K562 (cell line): ENCODE measurements at regions not wholly inside any gene's neighbourhood (a gene's known extent, or its start where the extent isn't known, plus 50 kb on each side); places are given as distances from the start of the nearest gene placed in this dataset.

Source experiments
- ATAC-seq: fragments of 200-7000 bp; cut with Tn5 transposase; 3 replicates; pipeline ENCODE4 v1.9.1; 2020; ENCODE audit warnings: moderate library complexity
- BruUV-seq: library from RNA; stranded (reverse); fragments of 400-500 nt; replicated peaks from 2 replicates; lab custom pipeline; 2021; lab: Mats Ljungman, UMichigan
- CTCF ChIA-PET: fragments of 300-600 bp; formaldehyde crosslinking; extraction: SDS; loops from one replicate; lab custom pipeline; 2021; ENCODE audit warnings: low intra/inter-chr PET ratio; lab: Yijun Ruan, JAX
- POLR2A ChIA-PET: fragments of 300-600, 350-650 bp; sonication (Branson Sonifier 250); formaldehyde crosslinking; extraction: SDS; loops from one replicate; lab custom pipeline; 2021; ENCODE audit warnings: antibody characterized with exemption, inconsistent platforms; lab: Yijun Ruan, JAX
- DNase-seq, 4 experiments: peaks; one replicate each; pipeline versions ENCODE4 v3.0.0 to v3.0.0-alpha.2; 2011 to 2018; ENCODE audit warnings: low spot score in 3 of 4, mixed read lengths in 3 of 4; ENCODE audit errors: extremely low read depth in 1 of 4
- FAIRE-seq: peaks from 2 replicates; lab custom pipeline; 2011; peaks lifted over from hg19 to GRCh38; lab: Jason Lieb, UNC
- H2AFZ ChIP-seq: 2 replicates; pipeline ENCODE4 v1.6.0; 2011; ENCODE audit warnings: low read depth, low read length, control low read depth, inconsistent platforms
- H3K27ac ChIP-seq: fragments of 200-600 bp; 3 replicates; pipeline ENCODE4 v1.8.0; 2011; ENCODE audit warnings: low read depth, mild to moderate bottlenecking, control low read depth, inconsistent platforms, low read length, moderate library complexity, mixed read lengths; ENCODE audit errors: extremely low read depth
- H3K27me3 ChIP-seq, 2 experiments: fragments of 300-600 bp in 1 of 2; 2 replicates in 1 of 2; 3 replicates in 1 of 2; pipeline versions ENCODE4 v1.6.0 to v1.8.0; 2011; ENCODE audit warnings: inconsistent platforms in 2 of 2, low read length in 2 of 2, mild to moderate bottlenecking in 1 of 2, mixed read lengths in 1 of 2, moderate library complexity in 1 of 2; ENCODE audit not compliant: control insufficient read depth in 2 of 2, insufficient read depth in 2 of 2
- H3K36me3 ChIP-seq: fragments of 300-600 bp; 3 replicates; pipeline ENCODE4 v1.8.0; 2011; ENCODE audit warnings: mild to moderate bottlenecking, low read length, inconsistent platforms; ENCODE audit not compliant: control insufficient read depth, insufficient read depth
- H3K4me1 ChIP-seq, 2 experiments: fragments of 200-600 bp in 1 of 2; replicated peaks in 1 of 2; 2 replicates in 1 of 2; 3 replicates in 1 of 2; pipeline versions ENCODE4 v1.5.1 to v1.8.0; 2011; ENCODE audit warnings: inconsistent platforms in 2 of 2, low read length in 2 of 2, mild to moderate bottlenecking in 1 of 2, mixed read lengths in 1 of 2, moderate library complexity in 1 of 2; ENCODE audit not compliant: control insufficient read depth in 2 of 2, insufficient read depth in 2 of 2
- H3K4me2 ChIP-seq: 2 replicates; pipeline ENCODE4 v1.6.1; 2011; ENCODE audit warnings: low read length, control low read depth, inconsistent platforms, mixed read lengths; ENCODE audit not compliant: insufficient read depth
- H3K4me3 ChIP-seq: fragments of 200-600 bp; sonication (generic), shearing (Covaris generic); 2 replicates; pipeline ENCODE4 v1.5.1; 2016; ENCODE audit warnings: control low read depth, inconsistent platforms
- H3K79me2 ChIP-seq: fragments of 200-600 bp; 3 replicates; pipeline ENCODE4 v1.8.0; 2011; ENCODE audit warnings: low read length, inconsistent platforms; ENCODE audit not compliant: control insufficient read depth, insufficient read depth
- H3K9ac ChIP-seq, 2 experiments: 2 replicates each; pipeline versions ENCODE4 v1.6.0 to v1.6.1; 2011; ENCODE audit warnings: low read depth in 2 of 2, low read length in 2 of 2, control low read depth in 1 of 2, inconsistent platforms in 1 of 2, mild to moderate bottlenecking in 1 of 2, mixed read lengths in 1 of 2; ENCODE audit not compliant: insufficient read depth in 1 of 2
- H3K9me1 ChIP-seq: one replicate; pipeline ENCODE4 v1.6.0; 2011; ENCODE audit warnings: inconsistent platforms, mild to moderate bottlenecking, low read length, moderate library complexity; ENCODE audit not compliant: control insufficient read depth, insufficient read depth
- H3K9me3 ChIP-seq: replicated peaks from 2 replicates; pipeline ENCODE4 v1.5.1; 2011; ENCODE audit warnings: low read depth, low read length, inconsistent platforms; ENCODE audit not compliant: control insufficient read depth, insufficient read depth
- H4K20me1 ChIP-seq: replicated peaks from 2 replicates; pipeline ENCODE4 v1.6.1; 2011; ENCODE audit warnings: low read length, inconsistent platforms, mixed read lengths; ENCODE audit not compliant: control insufficient read depth, insufficient read depth
- CREB1 ChIP-seq, 2 experiments: sonication (generic) in 1 of 2; formaldehyde crosslinking in 1 of 2; IDR thresholded peaks; 2 replicates each; pipeline versions ENCODE4 v1.6.1 to v1.8.0; 2012 to 2022; ENCODE audit warnings: inconsistent platforms in 1 of 2, mild to moderate bottlenecking in 1 of 2, missing genetic modification reagents in 1 of 2, moderate library complexity in 1 of 2
- FOSL1 ChIP-seq: fragments of 200-800 bp; sonication (Bioruptor generic); conservative IDR thresholded peaks from 2 replicates; pipeline ENCODE4 v1.6.1; 2016; ENCODE audit warnings: missing genetic modification characterization, missing compliant biosample characterization
- GABPA ChIP-seq: fragments of 200-800 bp; sonication (Bioruptor generic); conservative IDR thresholded peaks from 2 replicates; pipeline ENCODE4 v1.6.1; 2016; ENCODE audit warnings: low read depth, missing genetic modification characterization, missing compliant biosample characterization
- JUND ChIP-seq, 2 experiments: IDR thresholded peaks; 2 replicates in 1 of 2; 3 replicates in 1 of 2; pipeline ENCODE4 v1.6.1; 2011; ENCODE audit warnings: borderline replicate concordance in 2 of 2, low read depth in 2 of 2, low read length in 2 of 2, improper control_type of control experiment in 1 of 2, missing biosample characterization in 1 of 2, missing genetic modification characterization in 1 of 2, missing genetic modification reagents in 1 of 2
- LARP7 ChIP-seq: fragments of 450-650 bp; IDR thresholded peaks from 2 replicates; pipeline ENCODE4 v1.6.1; 2016
- THAP7 ChIP-seq: fragments of 250-450 bp; sonication (Bioruptor Pico); IDR thresholded peaks from 2 replicates; pipeline ENCODE4 v1.5.0; 2021
- VEZF1 ChIP-seq: fragments of 200-800 bp; sonication (Bioruptor generic); IDR thresholded peaks from 2 replicates; pipeline ENCODE4 v1.6.1; 2017; ENCODE audit warnings: missing genetic modification characterization, missing compliant biosample characterization
- WGBS: fragments of 100-300 bp; shearing (Covaris generic); methylation state at CpG from one replicate; pipeline ENCODE4 v1.1.6; 2016; ENCODE audit warnings: low coverage, mixed read lengths; ENCODE audit not compliant: insufficient coverage; ENCODE audit errors: missing lambda C conversion rate; 5-methylcytosine and 5-hydroxymethylcytosine counted together
- in situ Hi-C: fragments of 300-500 bp; cut with MboI; formaldehyde crosslinking; loops from 4 replicates; pipeline ENCODE4 v1.15.0; 2018; ENCODE audit warnings: inconsistent platforms, mixed read lengths
- intact Hi-C: fragments of 100-400 bp; cut with micrococcal nuclease; formaldehyde crosslinking; loops from 2 replicates; pipeline ENCODE4 v1.14.2; 2022

- no peak for TF ChIP-seq THAP7 (CRISPR knock-in tag)
- no peak for TF ChIP-seq LARP7
- TF ChIP-seq JUND (IDR thresholded peaks at IDR 0.05; ENCODE audit: borderline replicate concordance, low read depth, low read length), result no peak
- TF ChIP-seq JUND (tag; IDR thresholded peaks at IDR 0.05; ENCODE audit: borderline replicate concordance, low read depth, low read length), result no peak
Observed at GRCh38 chrX:109818976-109819375, 85.9 kb upstream of the ACSL4 start (continued).

GRCh38 chrX:109822861-109823260 is 89.8 kb upstream of the ACSL4 start:
- no peaks in the 10 kb centered on the region for H3K9me1 ChIP-seq
- DNase-seq, result peak in 1 of 4 experiments; percentile 18
- H3K79me2 ChIP-seq, result no peaks in the 10 kb centered on the region
- no peak overlapping the region for H3K27ac ChIP-seq
- H2AFZ ChIP-seq, result peak overlapping the region; percentile 83
- ATAC-seq, result no peak
- no peak overlapping the region for H3K9ac ChIP-seq
- H3K36me3 ChIP-seq, result no peaks in the 10 kb centered on the region
- ChIA-PET CTCF (no interaction called here), POLR2A (no interaction called here)
- TF ChIP-seq FOSL1 (0 out of 2 replicates have a peak, but pooled peaks have one; percentile 27), VEZF1 (peak; percentile 75), GABPA (tag) (peak; percentile 53; the same call in 1 of the 2 replicates), CREB1 (IDR thresholded peaks at IDR 0.05) (no peak), CREB1 (CRISPR knock-in tag; IDR thresholded peaks at IDR 0.05) (no peak)
- WGBS, result 26% methylated on average over 4 of the region's 4 CpGs
- H3K4me3 ChIP-seq, result no peak overlapping the region
- in situ Hi-C loops, result no loop called here
- no peaks in the 10 kb centered on the region for H3K9me3 ChIP-seq
- no peak for FAIRE-seq
- BruUV-seq, result no TSS peak
- no peaks in the 10 kb centered on the region; a peak in 1 of 5 replicates for H3K4me1 ChIP-seq
- intact Hi-C loops, result no loop called here
- no peak overlapping the region; the same call in 1 of the 2 replicates for H3K4me2 ChIP-seq
- H3K27me3 ChIP-seq, result no peaks in the 10 kb centered on the region
- no peaks in the 10 kb centered on the region for H4K20me1 ChIP-seq
